ENCODE measurements at regions not wholly inside any gene's neighbourhood (a gene's known extent, or its start where the extent isn't known, plus 50 kb on each side); places are given as distances from the start of the nearest gene placed in this dataset.

GRCh38 chr5:8314965-8315364 is 446.0 kb downstream of the MTRR start:
- TF ChIP-seq CTCF (IDR thresholded peaks at IDR 0.05 in 2 of 3, conservative IDR thresholded peaks at IDR 0.05 in 1 of 3; ENCODE audit: borderline replicate concordance in 1 of 3, insufficient read depth in 1 of 3, low read depth in 2 of 3, low read length in 2 of 3) (no peak), CEBPB (IDR thresholded peaks at IDR 0.05; ENCODE audit: low read depth) (no peak)
